ENCODE measurements at regions not wholly inside any gene's neighbourhood (a gene's known extent, or its start where the extent isn't known, plus 50 kb on each side); places are given as distances from the start of the nearest gene placed in this dataset.

DNA sequence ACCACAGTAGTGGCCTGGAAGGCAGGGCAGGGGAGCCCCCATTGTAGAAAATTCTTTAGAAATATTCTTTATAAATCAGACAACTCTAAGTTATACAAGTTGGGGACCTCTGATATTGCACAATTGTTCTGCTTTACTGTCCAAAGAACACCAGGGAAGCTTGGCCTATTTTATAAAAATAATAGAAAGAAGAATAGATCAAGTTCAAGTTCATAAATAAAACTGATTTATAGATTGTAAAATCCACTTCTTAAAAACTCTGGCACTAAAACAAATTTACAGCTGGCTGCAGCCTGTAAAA is 55.0 kb upstream of the GALNT2 start:
- TF ChIP-seq, protein P1, sequence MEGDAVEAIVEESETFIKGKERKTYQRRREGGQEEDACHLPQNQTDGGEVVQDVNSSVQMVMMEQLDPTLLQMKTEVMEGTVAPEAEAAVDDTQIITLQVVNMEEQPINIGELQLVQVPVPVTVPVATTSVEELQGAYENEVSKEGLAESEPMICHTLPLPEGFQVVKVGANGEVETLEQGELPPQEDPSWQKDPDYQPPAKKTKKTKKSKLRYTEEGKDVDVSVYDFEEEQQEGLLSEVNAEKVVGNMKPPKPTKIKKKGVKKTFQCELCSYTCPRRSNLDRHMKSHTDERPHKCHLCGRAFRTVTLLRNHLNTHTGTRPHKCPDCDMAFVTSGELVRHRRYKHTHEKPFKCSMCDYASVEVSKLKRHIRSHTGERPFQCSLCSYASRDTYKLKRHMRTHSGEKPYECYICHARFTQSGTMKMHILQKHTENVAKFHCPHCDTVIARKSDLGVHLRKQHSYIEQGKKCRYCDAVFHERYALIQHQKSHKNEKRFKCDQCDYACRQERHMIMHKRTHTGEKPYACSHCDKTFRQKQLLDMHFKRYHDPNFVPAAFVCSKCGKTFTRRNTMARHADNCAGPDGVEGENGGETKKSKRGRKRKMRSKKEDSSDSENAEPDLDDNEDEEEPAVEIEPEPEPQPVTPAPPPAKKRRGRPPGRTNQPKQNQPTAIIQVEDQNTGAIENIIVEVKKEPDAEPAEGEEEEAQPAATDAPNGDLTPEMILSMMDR (IDR thresholded peaks at IDR 0.05; ENCODE audit: low read depth, low read length): no peak
- TF ChIP-seq POLR2A (IDR thresholded peaks at IDR 0.05; ENCODE audit: extremely low read depth, insufficient read length): no peak
- TF ChIP-seq, protein P2, sequence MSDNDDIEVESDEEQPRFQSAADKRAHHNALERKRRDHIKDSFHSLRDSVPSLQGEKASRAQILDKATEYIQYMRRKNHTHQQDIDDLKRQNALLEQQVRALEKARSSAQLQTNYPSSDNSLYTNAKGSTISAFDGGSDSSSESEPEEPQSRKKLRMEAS (IDR thresholded peaks at IDR 0.05; ENCODE audit: low read depth, low read length): no peak

Data from NB4 (cell line).